Keratinocyte (primary cell): ENCODE measurements at regions not wholly inside any gene's neighbourhood (a gene's known extent, or its start where the extent isn't known, plus 50 kb on each side); places are given as distances from the start of the nearest gene placed in this dataset.

ENCODE experiments used
- DNase-seq: peaks from one replicate; pipeline ENCODE4 v3.0.0-alpha.2; 2011; ENCODE audit warnings: low read depth, missing footprints, low spot score
- FAIRE-seq: peaks from 2 replicates; lab custom pipeline; 2011; peaks lifted over from hg19 to GRCh38; lab: Jason Lieb, UNC
- H2AFZ ChIP-seq: 2 replicates; pipeline ENCODE4 v1.6.0; 2012; ENCODE audit warnings: low read length, control low read depth, inconsistent platforms; ENCODE audit not compliant: control insufficient read depth
- H3K27ac ChIP-seq: 2 replicates; pipeline ENCODE4 v1.5.1; 2011; ENCODE audit warnings: low read length; ENCODE audit not compliant: control insufficient read depth, insufficient read depth
- H3K27me3 ChIP-seq: 3 replicates; pipeline ENCODE4 v1.6.0; 2011; ENCODE audit warnings: low read length; ENCODE audit not compliant: control insufficient read depth, insufficient read depth; ENCODE audit errors: extremely low read depth
- H3K36me3 ChIP-seq, 2 experiments: 2 replicates in 1 of 2; 3 replicates in 1 of 2; pipeline ENCODE4 v1.5.1; 2011; ENCODE audit warnings: low read length in 2 of 2, mild to moderate bottlenecking in 1 of 2; ENCODE audit not compliant: control insufficient read depth in 2 of 2, insufficient read depth in 2 of 2; ENCODE audit errors: extremely low read depth in 1 of 2
- H3K4me1 ChIP-seq: 3 replicates; pipeline ENCODE4 v1.5.1; 2011; ENCODE audit warnings: low read length; ENCODE audit not compliant: control insufficient read depth, insufficient read depth; ENCODE audit errors: extremely low read depth
- H3K4me2 ChIP-seq: 3 replicates; pipeline ENCODE4 v1.6.0; 2011; ENCODE audit warnings: low read depth, low read length; ENCODE audit not compliant: control insufficient read depth, insufficient read depth; ENCODE audit errors: extremely low read depth
- H3K4me3 ChIP-seq, 3 experiments: fragments of 200-600 bp in 1 of 3; sonication (generic) in 1 of 3; 2 replicates in 2 of 3; 3 replicates in 1 of 3; pipeline ENCODE4 v1.5.1; 2011 to 2016; ENCODE audit warnings: low read length in 3 of 3, mild to moderate bottlenecking in 3 of 3, control low read depth in 2 of 3, inconsistent platforms in 1 of 3, low read depth in 1 of 3, mixed read lengths in 1 of 3, mixed run types in 1 of 3, moderate library complexity in 1 of 3; ENCODE audit not compliant: control insufficient read depth in 2 of 3, insufficient read depth in 2 of 3; ENCODE audit errors: extremely low read depth in 1 of 3
- H3K79me2 ChIP-seq: 2 replicates; pipeline ENCODE4 v1.6.0; 2012; ENCODE audit warnings: low read length; ENCODE audit not compliant: control insufficient read depth, insufficient read depth
- H3K9ac ChIP-seq: 3 replicates; pipeline ENCODE4 v1.6.0; 2011; ENCODE audit warnings: low read length; ENCODE audit not compliant: control insufficient read depth, insufficient read depth; ENCODE audit errors: extremely low read depth
- H3K9me1 ChIP-seq: 3 replicates; pipeline ENCODE4 v1.6.0; 2011; ENCODE audit warnings: low read length; ENCODE audit not compliant: control insufficient read depth, insufficient read depth; ENCODE audit errors: extremely low read depth
- H3K9me3 ChIP-seq: 2 replicates; pipeline ENCODE4 v1.5.1; 2012; ENCODE audit warnings: low read depth, low read length; ENCODE audit not compliant: control insufficient read depth
- H4K20me1 ChIP-seq: 3 replicates; pipeline ENCODE4 v1.6.0; 2011; ENCODE audit warnings: low read length; ENCODE audit not compliant: control insufficient read depth, insufficient read depth; ENCODE audit errors: extremely low read depth
- EZH2 ChIP-seq: IDR thresholded peaks from one replicate; pipeline ENCODE4 v1.6.1; 2012; ENCODE audit warnings: inconsistent platforms, mild to moderate bottlenecking, low read length, moderate library complexity
- dilution Hi-C: fragments of 300-500 bp; cut with MboI; formaldehyde crosslinking; loops from one replicate; pipeline ENCODE4 v1.7.0; 2020; ENCODE audit warnings: low sequenced_read_pairs; ENCODE audit not compliant: extremely low pct_ligation_motif_present
- TF ChIP-seq, protein P1 (sequence below), 3 experiments: IDR thresholded peaks in 1 of 3; conservative IDR thresholded peaks in 1 of 3; optimal IDR thresholded peaks in 1 of 3; 2 replicates in 2 of 3; 3 replicates in 1 of 3; pipeline versions ENCODE3 to v1.5.1; 2011; ENCODE audit warnings: low read length in 3 of 3, mild to moderate bottlenecking in 3 of 3, moderate library complexity in 2 of 3, control low read depth in 1 of 3, inconsistent platforms in 1 of 3; ENCODE audit not compliant: insufficient read depth in 2 of 3; ENCODE audit errors: extremely low read depth in 1 of 3

DNA sequence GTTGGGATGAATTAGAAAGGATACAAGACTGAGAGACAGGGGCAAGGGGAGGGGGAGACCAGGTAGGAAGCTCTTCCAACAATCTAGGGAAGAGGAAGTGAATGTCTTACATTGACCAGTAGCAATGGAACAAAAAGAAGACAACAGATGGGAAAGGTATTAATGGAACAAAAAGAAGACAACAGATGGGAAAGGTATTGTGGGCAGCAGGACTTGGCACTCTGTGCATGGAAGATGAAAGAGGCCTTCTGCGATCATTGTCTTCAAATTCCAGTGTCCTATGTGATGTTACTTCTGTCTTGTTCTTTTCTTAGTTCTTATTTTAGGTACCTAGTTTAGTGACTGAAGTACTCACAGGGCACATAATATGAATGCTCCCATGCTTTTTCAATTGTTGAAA is 161.8 kb downstream of the PALM2AKAP2 start:
- dilution Hi-C loops: no loop called here
- FAIRE-seq: no peak
- Histone ChIP-seq H3K27me3 (no peaks in the 10 kb centered on the region), H3K36me3 (peaks cover 0 to 5% of the 10 kb centered on the region in 2 experiments), H3K4me2 (no peak overlapping the region), H3K4me3 (no peak overlapping the region), H3K9ac (no peak overlapping the region), H3K9me1 (no peaks in the 10 kb centered on the region), H3K4me1 (no peaks in the 10 kb centered on the region), H3K27ac (no peak overlapping the region), H2AFZ (no peak overlapping the region), H3K9me3 (no peaks in the 10 kb centered on the region), H4K20me1 (no peaks in the 10 kb centered on the region), H3K79me2 (no peaks in the 10 kb centered on the region)
- no peak for DNase-seq
- TF ChIP-seq, protein P1, sequence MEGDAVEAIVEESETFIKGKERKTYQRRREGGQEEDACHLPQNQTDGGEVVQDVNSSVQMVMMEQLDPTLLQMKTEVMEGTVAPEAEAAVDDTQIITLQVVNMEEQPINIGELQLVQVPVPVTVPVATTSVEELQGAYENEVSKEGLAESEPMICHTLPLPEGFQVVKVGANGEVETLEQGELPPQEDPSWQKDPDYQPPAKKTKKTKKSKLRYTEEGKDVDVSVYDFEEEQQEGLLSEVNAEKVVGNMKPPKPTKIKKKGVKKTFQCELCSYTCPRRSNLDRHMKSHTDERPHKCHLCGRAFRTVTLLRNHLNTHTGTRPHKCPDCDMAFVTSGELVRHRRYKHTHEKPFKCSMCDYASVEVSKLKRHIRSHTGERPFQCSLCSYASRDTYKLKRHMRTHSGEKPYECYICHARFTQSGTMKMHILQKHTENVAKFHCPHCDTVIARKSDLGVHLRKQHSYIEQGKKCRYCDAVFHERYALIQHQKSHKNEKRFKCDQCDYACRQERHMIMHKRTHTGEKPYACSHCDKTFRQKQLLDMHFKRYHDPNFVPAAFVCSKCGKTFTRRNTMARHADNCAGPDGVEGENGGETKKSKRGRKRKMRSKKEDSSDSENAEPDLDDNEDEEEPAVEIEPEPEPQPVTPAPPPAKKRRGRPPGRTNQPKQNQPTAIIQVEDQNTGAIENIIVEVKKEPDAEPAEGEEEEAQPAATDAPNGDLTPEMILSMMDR (optimal IDR thresholded peaks at IDR 0.05 in 1 of 3, IDR thresholded peaks at IDR 0.05 in 1 of 3, conservative IDR thresholded peaks at IDR 0.05 in 1 of 3; ENCODE audit: extremely low read depth in 1 of 3, insufficient read depth in 2 of 3, low read length in 3 of 3): no peak
- no peak for TF ChIP-seq EZH2

- TF ChIP-seq, protein P1 (optimal IDR thresholded peaks at IDR 0.05 in 1 of 3, IDR thresholded peaks at IDR 0.05 in 1 of 3, conservative IDR thresholded peaks at IDR 0.05 in 1 of 3; ENCODE audit: extremely low read depth in 1 of 3, insufficient read depth in 2 of 3, low read length in 3 of 3): no peak
- TF ChIP-seq EZH2: no peak
- dilution Hi-C loops: no loop called here
- H3K36me3 ChIP-seq: peaks cover 0 to 4% of the 10 kb centered on the region in 2 experiments
- H3K4me3 ChIP-seq: no peak overlapping the region
- DNase-seq (no peak), FAIRE-seq (no peak)
- H3K27me3 ChIP-seq: no peaks in the 10 kb centered on the region
- no peak overlapping the region for H3K4me2 ChIP-seq
- no peaks in the 10 kb centered on the region for H3K79me2 ChIP-seq
- no peak overlapping the region for H3K27ac ChIP-seq
- no peaks in the 10 kb centered on the region for H3K9me3 ChIP-seq
- H3K9ac ChIP-seq: no peak overlapping the region
- H3K9me1 ChIP-seq: no peaks in the 10 kb centered on the region
- H4K20me1 ChIP-seq: no peaks in the 10 kb centered on the region
- H2AFZ ChIP-seq: no peak overlapping the region
- H3K4me1 ChIP-seq: no peaks in the 10 kb centered on the region
Observed at GRCh38 chr9:109945573-109945972, 165.6 kb downstream of the PALM2AKAP2 start.
